ENCODE measurements at regions not wholly inside any gene's neighbourhood (a gene's known extent, or its start where the extent isn't known, plus 50 kb on each side); places are given as distances from the start of the nearest gene placed in this dataset.

GRCh38 chr2:185291035-185291647 is 447.5 kb upstream of the FSIP2 start:
- TF ChIP-seq, protein P1, sequence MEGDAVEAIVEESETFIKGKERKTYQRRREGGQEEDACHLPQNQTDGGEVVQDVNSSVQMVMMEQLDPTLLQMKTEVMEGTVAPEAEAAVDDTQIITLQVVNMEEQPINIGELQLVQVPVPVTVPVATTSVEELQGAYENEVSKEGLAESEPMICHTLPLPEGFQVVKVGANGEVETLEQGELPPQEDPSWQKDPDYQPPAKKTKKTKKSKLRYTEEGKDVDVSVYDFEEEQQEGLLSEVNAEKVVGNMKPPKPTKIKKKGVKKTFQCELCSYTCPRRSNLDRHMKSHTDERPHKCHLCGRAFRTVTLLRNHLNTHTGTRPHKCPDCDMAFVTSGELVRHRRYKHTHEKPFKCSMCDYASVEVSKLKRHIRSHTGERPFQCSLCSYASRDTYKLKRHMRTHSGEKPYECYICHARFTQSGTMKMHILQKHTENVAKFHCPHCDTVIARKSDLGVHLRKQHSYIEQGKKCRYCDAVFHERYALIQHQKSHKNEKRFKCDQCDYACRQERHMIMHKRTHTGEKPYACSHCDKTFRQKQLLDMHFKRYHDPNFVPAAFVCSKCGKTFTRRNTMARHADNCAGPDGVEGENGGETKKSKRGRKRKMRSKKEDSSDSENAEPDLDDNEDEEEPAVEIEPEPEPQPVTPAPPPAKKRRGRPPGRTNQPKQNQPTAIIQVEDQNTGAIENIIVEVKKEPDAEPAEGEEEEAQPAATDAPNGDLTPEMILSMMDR (IDR thresholded peaks at IDR 0.05; ENCODE audit: low read depth, low read length, missing control alignments), result peak; percentile 80
- H3K4me3 ChIP-seq (ENCODE audit: low read depth, low read length), result no peak overlapping the region
- DNase-seq (ENCODE audit: low read depth), result peak; percentile 5

DNA sequence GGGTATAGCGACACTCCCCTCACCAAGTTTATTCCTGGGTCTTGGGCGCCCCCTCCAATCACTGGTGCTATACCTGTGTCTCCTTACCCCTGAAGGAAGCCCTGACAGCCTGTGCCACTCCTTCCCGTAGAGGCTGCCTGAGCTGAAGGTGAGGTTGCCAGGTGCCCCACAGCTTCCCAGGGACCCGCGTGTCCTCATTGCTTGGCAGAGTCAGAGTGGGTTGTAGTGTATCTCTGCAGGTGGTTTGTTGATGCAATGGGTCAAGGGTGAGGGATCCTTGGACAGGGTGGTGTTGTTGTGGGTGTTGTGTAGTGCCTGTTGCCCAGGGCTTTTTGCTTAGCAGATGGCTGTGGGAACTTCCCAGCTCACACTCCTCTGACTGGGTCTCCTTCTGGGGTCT is 438.7 kb upstream of the FSIP2 start:
- DNase-seq (ENCODE audit: low read depth), result no peak
- no peak overlapping the region for H3K4me3 ChIP-seq (ENCODE audit: low read depth, low read length)
- TF ChIP-seq, protein P1 (IDR thresholded peaks at IDR 0.05; ENCODE audit: low read depth, low read length, missing control alignments), result no peak

DNA sequence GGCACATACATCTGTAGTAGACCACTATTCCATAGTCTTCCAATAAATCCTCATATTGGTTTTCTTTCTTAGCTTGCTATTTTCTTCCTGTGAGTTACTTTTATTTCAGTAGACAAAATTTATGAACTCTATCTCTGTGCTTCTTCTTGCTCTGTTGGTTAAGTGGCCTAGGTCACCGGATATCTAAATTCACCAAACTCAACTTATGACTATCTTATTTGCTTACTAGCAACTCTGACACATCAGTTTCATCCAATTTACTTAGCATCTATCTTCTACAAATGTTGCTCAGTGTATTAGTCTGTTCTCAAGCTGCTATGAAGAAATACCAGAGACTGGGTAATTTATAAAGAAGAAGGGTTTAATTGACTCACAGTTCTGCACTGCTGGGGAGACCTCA is 432.5 kb upstream of the FSIP2 start:
- TF ChIP-seq, protein P1 (IDR thresholded peaks at IDR 0.05; ENCODE audit: low read depth, low read length, missing control alignments), result no peak
- DNase-seq (ENCODE audit: low read depth), result no peak
- H3K4me3 ChIP-seq (ENCODE audit: low read depth, low read length), result no peak overlapping the region

DNA sequence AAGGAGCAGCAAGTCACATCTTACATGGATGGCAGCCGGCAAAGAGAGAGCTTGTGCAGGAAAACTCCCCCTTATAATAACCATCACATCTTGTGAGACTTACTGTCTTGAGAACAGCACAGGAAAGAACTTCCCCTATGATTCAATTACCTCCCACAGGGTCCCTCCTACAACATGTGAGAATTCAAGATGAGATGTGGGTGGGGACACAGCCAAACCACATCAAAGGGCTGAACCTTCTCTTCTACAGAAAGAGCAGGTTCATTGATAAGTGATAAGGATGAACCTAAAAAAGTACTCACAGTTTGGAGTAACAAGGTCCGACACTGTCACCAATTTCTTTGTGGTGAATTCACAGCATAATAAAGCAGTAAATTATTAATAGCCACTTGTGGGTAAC is 422.2 kb upstream of the FSIP2 start:
- TF ChIP-seq, protein P1 (IDR thresholded peaks at IDR 0.05; ENCODE audit: low read depth, low read length, missing control alignments), result no peak
- DNase-seq (ENCODE audit: low read depth), result no peak
- no peak overlapping the region for H3K4me3 ChIP-seq (ENCODE audit: low read depth, low read length)

- DNase-seq (ENCODE audit: low read depth), result no peak
- TF ChIP-seq, protein P1 (IDR thresholded peaks at IDR 0.05; ENCODE audit: low read depth, low read length, missing control alignments), result no peak
- no peak overlapping the region for H3K4me3 ChIP-seq (ENCODE audit: low read depth, low read length)
Measured at GRCh38 chr2:185318271-185318724, 420.3 kb upstream of the FSIP2 start.

GRCh38 chr2:185335879-185336278 is 402.7 kb upstream of the FSIP2 start:
- no peak overlapping the region for H3K4me3 ChIP-seq (ENCODE audit: low read depth, low read length)
- no peak for DNase-seq (ENCODE audit: low read depth)
- TF ChIP-seq, protein P1 (IDR thresholded peaks at IDR 0.05; ENCODE audit: low read depth, low read length, missing control alignments), result no peak

DNA sequence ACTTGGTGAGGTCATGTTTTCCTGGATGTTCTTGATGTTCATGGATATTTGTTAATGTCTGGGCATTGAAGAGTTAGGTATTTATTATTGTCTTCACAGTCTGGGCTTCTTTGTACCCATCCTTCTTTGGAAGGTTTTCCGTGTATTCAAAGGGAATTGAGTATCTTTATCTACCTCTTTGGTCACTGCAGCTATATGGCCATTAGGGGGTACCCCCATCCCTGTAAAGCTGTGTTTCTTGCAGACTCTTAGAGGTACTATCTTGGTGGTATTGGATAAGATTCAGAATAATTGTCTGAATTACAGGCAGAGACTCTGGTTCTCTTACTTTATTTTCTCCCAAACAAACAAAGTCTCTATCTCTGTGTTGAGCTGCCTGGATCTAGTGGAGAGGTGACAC is 401.6 kb upstream of the FSIP2 start:
- DNase-seq (ENCODE audit: low read depth), result no peak
- TF ChIP-seq, protein P1 (IDR thresholded peaks at IDR 0.05; ENCODE audit: low read depth, low read length, missing control alignments), result no peak
- H3K4me3 ChIP-seq (ENCODE audit: low read depth, low read length), result no peak overlapping the region
